GM12878 (cell line): ENCODE measurements at regions not wholly inside any gene's neighbourhood (a gene's known extent, or its start where the extent isn't known, plus 50 kb on each side); places are given as distances from the start of the nearest gene placed in this dataset.

ENCODE experiments used
- ATAC-seq: fragments of 200-7000 bp; cut with Tn5 transposase; 3 replicates; pipeline ENCODE4 v1.9.1; 2020; ENCODE audit warnings: mild to moderate bottlenecking, moderate library complexity
- BruUV-seq: library from RNA; stranded (reverse); fragments of 400-500 nt; replicated peaks from 2 replicates; lab custom pipeline; 2021; lab: Mats Ljungman, UMichigan
- CTCF ChIA-PET: fragments of 300-600 bp; sonication (Branson Sonifier 250); formaldehyde crosslinking; extraction: SDS; loops from one replicate; lab custom pipeline; 2021; ENCODE audit warnings: inconsistent platforms; lab: Yijun Ruan, JAX
- POLR2A ChIA-PET: fragments of 350-600 bp; formaldehyde crosslinking; extraction: SDS; loops from one replicate; lab custom pipeline; 2021; ENCODE audit warnings: inconsistent platforms; lab: Charles Lee
- RAD21 ChIA-PET: fragments of 300-600 bp; sonication (Branson Sonifier 250); formaldehyde crosslinking; loops from one replicate; lab custom pipeline; 2023; ENCODE audit warnings: antibody characterized with exemption; ENCODE audit not compliant: unreplicated experiment; lab: Charles Lee
- SMC1A ChIA-PET: fragments of 300-600 bp; sonication (Branson Sonifier 250); formaldehyde crosslinking; loops from one replicate; lab custom pipeline; 2023; ENCODE audit not compliant: unreplicated experiment, uncharacterized antibody; lab: Charles Lee
- DNase-seq: peaks from one replicate; pipeline ENCODE4 v3.0.0-alpha.2; 2011; ENCODE audit warnings: low read depth, low spot score
- FAIRE-seq: peaks from 3 replicates; lab custom pipeline; 2011; peaks lifted over from hg19 to GRCh38; lab: Jason Lieb, UNC
- H2AFZ ChIP-seq: 2 replicates; pipeline ENCODE4 v1.6.0; 2011; ENCODE audit warnings: low read depth, low read length, control low read depth; ENCODE audit not compliant: control insufficient read depth
- H3K27ac ChIP-seq: 2 replicates; pipeline ENCODE4 v1.5.1; 2011; ENCODE audit warnings: control low read depth; ENCODE audit not compliant: control insufficient read depth, insufficient read depth
- H3K27me3 ChIP-seq, 2 experiments: replicated peaks in 1 of 2; 2 replicates each; pipeline versions ENCODE4 v1.6.0 to v1.6.1; 2011; ENCODE audit warnings: low read length in 1 of 2; ENCODE audit not compliant: control insufficient read depth in 2 of 2, insufficient read depth in 2 of 2
- H3K36me3 ChIP-seq, 2 experiments: 2 replicates each; pipeline ENCODE4 v1.5.1; 2011; ENCODE audit warnings: low read length in 1 of 2; ENCODE audit not compliant: control insufficient read depth in 2 of 2, insufficient read depth in 2 of 2
- H3K4me1 ChIP-seq: 2 replicates; pipeline ENCODE4 v1.6.1; 2011; ENCODE audit warnings: mild to moderate bottlenecking, low read length, moderate library complexity, mixed read lengths; ENCODE audit not compliant: control insufficient read depth, insufficient read depth
- H3K4me2 ChIP-seq: 2 replicates; pipeline ENCODE4 v1.6.0; 2011; ENCODE audit warnings: control low read depth; ENCODE audit not compliant: control insufficient read depth, insufficient read depth
- H3K4me3 ChIP-seq: fragments of 200-600 bp; sonication (generic); 2 replicates; pipeline ENCODE4 v1.5.1; 2016
- H3K79me2 ChIP-seq: 2 replicates; pipeline ENCODE4 v1.6.0; 2011; ENCODE audit warnings: low read length; ENCODE audit not compliant: control insufficient read depth, insufficient read depth
- H3K9ac ChIP-seq: 2 replicates; pipeline ENCODE4 v1.8.0; 2011; ENCODE audit warnings: low read length, control low read depth, mixed read lengths; ENCODE audit not compliant: control insufficient read depth, insufficient read depth
- H3K9me3 ChIP-seq: replicated peaks from 3 replicates; pipeline ENCODE4 v1.5.1; 2011; ENCODE audit warnings: mild to moderate bottlenecking, low read length; ENCODE audit not compliant: control insufficient read depth, insufficient read depth
- H4K20me1 ChIP-seq: 2 replicates; pipeline ENCODE4 v1.6.0; 2011; ENCODE audit not compliant: control insufficient read depth, insufficient read depth
- GATAD2B ChIP-seq: fragments of 450-650 bp; conservative IDR thresholded peaks from 2 replicates; pipeline ENCODE4 v1.6.1; 2017; ENCODE audit warnings: low read depth, mild to moderate bottlenecking, moderate library complexity
- KDM1A ChIP-seq: fragments of 200-600 bp; sonication (generic); IDR thresholded peaks from 2 replicates; pipeline ENCODE4 v1.6.1; 2016; ENCODE audit warnings: borderline replicate concordance
- LARP7 ChIP-seq: fragments of 450-650 bp; IDR thresholded peaks from 2 replicates; pipeline ENCODE4 v1.6.1; 2017; ENCODE audit warnings: mild to moderate bottlenecking
- MTA2 ChIP-seq: fragments of 450-650 bp; IDR thresholded peaks from 2 replicates; pipeline ENCODE4 v1.6.1; 2016; ENCODE audit warnings: low read depth, mild to moderate bottlenecking, moderate library complexity
- NR2C2 ChIP-seq: IDR thresholded peaks from 2 replicates; pipeline ENCODE4 v1.6.1; 2011; ENCODE audit warnings: borderline replicate concordance, low read depth; ENCODE audit not compliant: control insufficient read depth, insufficient read length
- PAX5 ChIP-seq: IDR thresholded peaks from 2 replicates; pipeline ENCODE4 v1.6.1; 2011; ENCODE audit warnings: low read depth, low read length, borderline replicate concordance
- RAD21 ChIP-seq: IDR thresholded peaks from 2 replicates; pipeline ENCODE4 v1.6.1; 2011; ENCODE audit warnings: mild to moderate bottlenecking, low read depth, low read length, moderate library complexity; ENCODE audit not compliant: insufficient read depth
- RCOR1 ChIP-seq: conservative IDR thresholded peaks from 2 replicates; pipeline ENCODE4 v1.6.1; 2012; ENCODE audit warnings: low read depth, low read length, improper control_type of control experiment
- RELB ChIP-seq: fragments of 450-650 bp; IDR thresholded peaks from 2 replicates; pipeline ENCODE4 v1.6.1; 2017; ENCODE audit warnings: low read depth, mild to moderate bottlenecking, moderate library complexity
- SUZ12 ChIP-seq: fragments of 200-600 bp; sonication (generic); IDR thresholded peaks from one replicate; pipeline ENCODE4 v1.6.1; 2018; ENCODE audit warnings: antibody characterized with exemption, mild to moderate bottlenecking; ENCODE audit not compliant: unreplicated experiment
- TBL1XR1 ChIP-seq: IDR thresholded peaks from 2 replicates; pipeline ENCODE4 v1.6.1; 2012; ENCODE audit warnings: low read depth, low read length, improper control_type of control experiment
- ZSCAN29 ChIP-seq: fragments of 450-650 bp; IDR thresholded peaks from 2 replicates; pipeline ENCODE4 v1.6.1; 2017; ENCODE audit warnings: mild to moderate bottlenecking, moderate library complexity
- WGBS: methylation state at CpG from one replicate; pipeline ENCODE4 v1.1.6; 2016; ENCODE audit warnings: low lambda C conversion rate; ENCODE audit not compliant: insufficient replicate concordance, insufficient coverage; ENCODE audit errors: missing lambda C conversion rate; 5-methylcytosine and 5-hydroxymethylcytosine counted together
- in situ Hi-C: fragments of 300-500 bp; cut with MboI; formaldehyde crosslinking; loops from 9 replicates; pipeline ENCODE4 v1.14.3; 2018; ENCODE audit warnings: mixed read lengths
- intact Hi-C: fragments of 100-400 bp; cut with micrococcal nuclease; formaldehyde crosslinking; loops from one replicate; pipeline ENCODE4 v1.14.2; 2022; ENCODE audit not compliant: unreplicated experiment

- FAIRE-seq (no peak), DNase-seq (no peak), ATAC-seq (no peak)
- Histone ChIP-seq H3K4me1 (no peaks in the 10 kb centered on the region), H3K36me3 (no peaks in the 10 kb centered on the region), H3K9ac (no peak overlapping the region), H3K4me3 (no peak overlapping the region), H3K27me3 (no peaks in the 10 kb centered on the region), H3K4me2 (no peak overlapping the region), H4K20me1 (no peaks in the 10 kb centered on the region), H3K27ac (no peak overlapping the region), H2AFZ (no peak overlapping the region), H3K79me2 (no peaks in the 10 kb centered on the region), H3K9me3 (no peaks in the 10 kb centered on the region)
- SMC1A ChIA-PET = no interaction called here
- in situ Hi-C loops = no loop called here
- RAD21 ChIA-PET = no interaction called here
- BruUV-seq = no TSS peak
- whole genome bisulfite sequencing = 36% methylated on average over 5 of the region's 5 CpGs
- TF ChIP-seq GATAD2B (no peak), LARP7 (no peak), KDM1A (no peak), ZSCAN29 (no peak), RAD21 (no peak), RCOR1 (no peak), SUZ12 (no peak), NR2C2 (no peak)
- intact Hi-C loops = no loop called here
- POLR2A ChIA-PET = no interaction called here
- CTCF ChIA-PET = interaction anchor here (0.7 kb wide), 1 partner anchor 16 kb away, joined by 3 read pairs; no protein-coding TSS in a partner anchor
Measured at GRCh38 chr3:1728510-1728909, 370.2 kb upstream of the CNTN4 start.

GRCh38 chr3:1734494-1735122 is 364.1 kb upstream of the CNTN4 start:
- TF ChIP-seq MTA2 (no peak), PAX5 (no peak), TBL1XR1 (no peak), RELB (no peak)
- intact Hi-C loops (no loop called here), in situ Hi-C loops (no loop called here)
- ATAC-seq (no peak), FAIRE-seq (no peak), DNase-seq (no peak)
- no TSS peak for BruUV-seq
- no peaks in the 10 kb centered on the region for H4K20me1 ChIP-seq
- no peak overlapping the region for H3K4me2 ChIP-seq
- SMC1A ChIA-PET = no interaction called here
- no peaks in the 10 kb centered on the region for H3K4me1 ChIP-seq
- POLR2A ChIA-PET = no interaction called here
- H2AFZ ChIP-seq = no peak overlapping the region
- RAD21 ChIA-PET = no interaction called here
- CTCF ChIA-PET = no interaction called here
- H3K36me3 ChIP-seq = no peaks in the 10 kb centered on the region
- no peaks in the 10 kb centered on the region for H3K27me3 ChIP-seq
- H3K9me3 ChIP-seq = no peaks in the 10 kb centered on the region
- H3K79me2 ChIP-seq = no peaks in the 10 kb centered on the region
- WGBS = 25% methylated on average over 3 of the region's 3 CpGs
- H3K9ac ChIP-seq = no peak overlapping the region
- H3K4me3 ChIP-seq = no peak overlapping the region
- H3K27ac ChIP-seq = no peak overlapping the region
